GM18498 (cell line): ENCODE measurements at regions not wholly inside any gene's neighbourhood (a gene's known extent, or its start where the extent isn't known, plus 50 kb on each side); places are given as distances from the start of the nearest gene placed in this dataset.
"Not testable (repeated sequence)": the region's sequence is repeated elsewhere in the genome, so short reads cannot be mapped to it uniquely, and the experiment has no call there.

Experiments used
- ATAC-seq: cut with Tn5 transposase; IDR thresholded peaks from one replicate; pipeline ENCODE4 v1.9.1; 2021; ENCODE audit warnings: mild to moderate bottlenecking, moderate library complexity; ENCODE audit not compliant: unreplicated experiment

DNA sequence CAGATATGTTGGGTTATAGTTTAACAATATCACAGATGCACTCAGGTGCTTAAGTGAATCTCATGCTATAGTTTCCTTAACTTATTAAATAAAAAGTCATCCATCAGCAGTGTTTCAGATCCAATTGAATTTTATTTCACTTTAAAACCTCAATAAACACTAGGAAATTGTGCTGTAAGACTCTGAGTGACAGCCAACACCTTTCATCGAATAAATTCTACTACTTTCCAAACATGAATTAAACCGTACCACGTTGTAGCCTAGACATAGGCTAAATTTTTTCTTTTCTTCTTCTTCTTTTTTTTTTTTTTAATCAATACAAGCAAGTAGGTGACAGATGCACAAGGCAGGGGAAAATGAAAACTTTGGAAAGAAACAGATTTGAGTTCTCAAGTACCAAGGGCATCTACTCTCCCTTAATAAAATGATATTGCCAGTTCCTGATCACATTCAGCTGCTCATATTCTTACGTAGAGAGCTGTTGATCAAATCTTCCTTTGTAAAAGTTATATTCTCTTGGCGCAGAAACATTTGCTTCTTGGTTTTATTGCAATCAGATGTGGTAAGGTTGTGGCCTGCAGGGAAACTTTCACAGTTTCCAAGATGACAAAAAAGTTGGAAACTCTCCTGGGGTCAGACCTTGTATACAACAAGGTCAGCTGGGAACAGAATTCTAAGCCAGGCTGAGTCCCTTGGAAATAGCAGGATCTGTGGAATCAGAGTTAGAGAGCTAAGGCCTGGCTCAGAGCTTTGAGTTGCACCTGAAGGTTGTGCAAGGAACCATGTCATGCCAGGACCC lies 147.7 kb downstream of the CD47 start:
- ATAC-seq: no peak

DNA sequence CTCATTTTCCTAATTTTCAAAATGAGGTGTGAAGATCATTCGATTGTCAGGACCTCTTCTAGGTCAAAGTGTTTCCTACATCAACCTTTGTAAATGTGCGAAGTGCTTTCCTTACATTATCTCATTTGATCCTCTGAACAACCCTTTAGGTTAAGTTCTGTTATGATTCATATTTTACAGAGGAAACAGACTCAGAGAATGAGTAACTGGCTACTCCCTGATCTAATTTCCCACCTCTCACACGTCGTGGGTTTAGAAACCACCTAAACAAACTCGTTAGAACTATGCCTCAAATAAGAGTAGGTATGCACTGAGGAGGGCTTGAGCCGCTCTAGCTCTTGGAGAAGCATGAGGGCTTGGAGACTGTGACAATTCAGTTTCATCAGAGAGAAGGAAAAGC lies 148.6 kb downstream of the CD47 start:
- ATAC-seq: no peak

DNA sequence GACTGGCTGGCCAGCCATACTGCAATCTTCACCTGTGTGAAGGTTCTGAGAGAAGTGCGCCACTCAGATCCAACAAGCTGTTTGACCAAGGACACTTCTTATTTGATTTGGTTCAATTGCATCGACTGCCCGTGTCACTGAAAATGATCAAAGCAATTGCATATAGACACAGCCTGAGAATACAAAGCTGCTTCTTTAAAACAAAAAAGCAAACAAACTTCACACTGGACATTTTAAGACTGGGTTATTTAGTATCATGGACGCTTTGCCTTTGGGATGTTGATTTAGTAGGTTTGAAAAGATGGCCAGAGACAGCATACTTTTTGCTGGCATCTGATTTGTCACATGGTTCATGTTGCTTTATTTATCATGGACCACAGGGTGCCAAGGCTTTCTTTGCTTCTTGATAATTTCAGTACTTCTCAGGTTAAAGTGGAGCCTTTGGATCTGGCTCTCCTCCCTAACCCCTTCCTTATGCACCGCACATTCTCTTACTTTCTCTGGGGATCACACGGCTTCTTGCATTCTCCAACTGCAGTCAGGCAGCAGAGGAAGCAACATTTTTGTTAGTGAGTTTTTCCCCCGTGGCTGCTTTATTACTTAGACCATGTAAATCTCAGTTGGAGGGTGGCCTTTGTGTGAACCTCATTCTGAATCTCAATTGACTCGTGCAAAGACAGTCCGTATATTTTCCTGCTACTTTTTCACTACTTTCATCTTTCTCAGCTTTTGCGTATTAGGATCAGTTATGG lies 151.0 kb downstream of the CD47 start:
- no peak for ATAC-seq

DNA sequence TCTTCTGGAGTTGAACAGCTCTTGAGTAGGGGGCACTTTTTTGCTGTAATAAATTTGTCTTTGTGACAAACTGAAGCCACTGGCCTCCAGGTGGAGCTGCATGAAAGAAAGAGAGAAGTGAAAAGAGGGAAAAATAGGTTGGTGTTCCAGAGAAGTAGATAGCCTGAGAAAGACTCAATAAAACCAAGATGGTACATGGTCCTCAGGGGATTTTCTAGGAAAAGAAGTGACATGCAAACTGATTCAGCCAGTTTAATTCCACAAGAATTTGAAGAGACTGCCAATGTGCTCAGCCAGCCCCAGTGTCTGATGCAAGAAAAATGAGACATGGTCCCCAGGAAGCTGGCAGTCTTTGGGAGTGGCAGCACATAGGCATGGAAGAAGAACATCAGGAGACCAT lies 152.7 kb downstream of the CD47 start:
- ATAC-seq: no peak

DNA sequence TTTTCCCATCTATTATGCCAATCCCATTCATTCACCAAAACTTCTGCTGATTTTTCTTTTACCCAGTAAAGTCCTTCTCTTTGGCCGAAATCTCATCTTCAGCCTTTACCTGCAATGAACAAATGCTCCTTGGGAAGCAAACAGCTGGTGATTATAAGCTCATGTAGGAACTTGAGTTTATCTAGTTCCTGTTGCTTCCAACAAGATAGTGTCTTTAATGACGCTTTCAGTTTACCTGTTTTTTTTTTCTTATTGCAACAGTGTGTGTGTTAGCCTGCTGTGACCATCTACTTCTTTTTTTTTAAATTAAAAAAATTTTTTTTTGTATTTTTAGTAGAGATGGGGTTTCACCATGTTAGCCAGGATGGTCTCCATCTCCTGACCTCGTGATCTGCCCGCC lies 156.0 kb downstream of the CD47 start:
- no peak for ATAC-seq

DNA sequence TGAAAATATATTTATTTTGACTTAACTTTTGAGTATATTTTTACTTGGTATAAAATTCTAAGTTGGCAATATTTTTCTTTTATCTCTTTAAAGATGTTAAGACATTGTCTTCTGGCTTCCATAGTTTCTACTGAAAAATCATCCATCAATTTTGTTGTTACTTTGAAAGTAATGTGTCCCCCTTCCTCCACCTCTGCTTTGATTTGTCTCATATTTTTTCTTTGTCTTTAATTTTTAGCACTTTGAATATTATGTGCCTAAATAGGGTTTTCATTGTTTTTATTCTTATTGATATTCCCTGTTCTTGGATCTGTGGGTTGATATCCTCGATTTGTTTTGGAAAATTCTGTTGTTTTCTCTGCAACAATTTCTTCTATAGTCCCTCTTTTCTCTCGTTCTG lies 157.4 kb downstream of the CD47 start:
- no peak for ATAC-seq

DNA sequence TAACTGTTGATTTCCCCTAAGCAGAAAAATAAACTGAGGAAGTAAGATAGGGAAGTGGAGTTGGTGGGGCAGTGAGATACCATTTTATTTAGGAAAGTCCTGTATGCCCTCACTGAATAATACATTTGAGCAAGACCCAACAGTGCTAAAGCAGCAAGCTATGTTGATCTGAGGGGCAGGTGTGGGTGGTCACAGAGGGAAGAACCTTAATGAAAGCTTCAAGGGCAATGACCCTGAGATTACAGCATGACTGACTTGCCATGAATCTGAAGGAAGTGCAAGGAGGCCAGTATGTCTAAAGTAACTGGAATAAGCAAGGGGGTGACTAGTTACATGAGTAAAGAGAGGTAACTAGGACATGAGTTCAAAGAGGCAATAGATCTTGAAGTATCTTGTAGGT lies 159.5 kb downstream of the CD47 start:
- no peak for ATAC-seq

DNA sequence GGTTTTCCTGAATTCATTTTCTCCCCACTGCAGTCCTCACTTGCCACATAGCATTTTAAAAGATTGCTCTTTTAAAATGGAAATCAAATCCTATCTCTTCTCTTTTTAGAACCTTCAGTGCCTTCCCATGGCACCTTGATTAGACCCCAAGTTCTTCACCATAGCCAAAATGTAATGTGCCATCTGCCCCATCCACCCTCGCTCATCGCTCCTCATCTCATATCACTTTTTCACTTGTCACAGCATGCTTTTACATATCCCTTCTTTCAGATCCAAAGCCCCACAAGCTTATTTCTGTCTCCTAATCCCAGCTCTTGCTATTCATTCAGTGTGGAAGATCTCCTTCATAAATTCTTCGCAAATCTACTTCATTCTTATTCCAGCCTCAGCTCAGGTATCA lies 161.7 kb downstream of the CD47 start:
- no peak for ATAC-seq

DNA sequence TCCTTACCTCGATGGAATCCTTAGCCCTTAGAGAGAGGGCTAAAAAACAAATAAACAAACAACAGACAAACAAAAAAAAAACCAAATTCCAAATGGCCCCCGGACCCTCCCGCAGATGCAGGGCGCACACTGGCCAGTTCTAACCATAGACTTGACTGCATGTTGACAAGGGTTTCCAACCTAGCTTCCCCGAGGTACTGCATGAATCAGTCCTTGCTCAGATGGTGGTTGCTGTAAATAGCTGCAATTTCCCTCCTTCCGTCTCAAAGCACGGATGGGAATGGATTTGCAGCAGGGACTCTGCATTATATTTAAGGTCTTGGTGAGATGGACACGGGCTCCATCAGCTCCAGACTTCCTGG lies 162.8 kb downstream of the CD47 start:
- peak; percentile 15 for ATAC-seq

DNA sequence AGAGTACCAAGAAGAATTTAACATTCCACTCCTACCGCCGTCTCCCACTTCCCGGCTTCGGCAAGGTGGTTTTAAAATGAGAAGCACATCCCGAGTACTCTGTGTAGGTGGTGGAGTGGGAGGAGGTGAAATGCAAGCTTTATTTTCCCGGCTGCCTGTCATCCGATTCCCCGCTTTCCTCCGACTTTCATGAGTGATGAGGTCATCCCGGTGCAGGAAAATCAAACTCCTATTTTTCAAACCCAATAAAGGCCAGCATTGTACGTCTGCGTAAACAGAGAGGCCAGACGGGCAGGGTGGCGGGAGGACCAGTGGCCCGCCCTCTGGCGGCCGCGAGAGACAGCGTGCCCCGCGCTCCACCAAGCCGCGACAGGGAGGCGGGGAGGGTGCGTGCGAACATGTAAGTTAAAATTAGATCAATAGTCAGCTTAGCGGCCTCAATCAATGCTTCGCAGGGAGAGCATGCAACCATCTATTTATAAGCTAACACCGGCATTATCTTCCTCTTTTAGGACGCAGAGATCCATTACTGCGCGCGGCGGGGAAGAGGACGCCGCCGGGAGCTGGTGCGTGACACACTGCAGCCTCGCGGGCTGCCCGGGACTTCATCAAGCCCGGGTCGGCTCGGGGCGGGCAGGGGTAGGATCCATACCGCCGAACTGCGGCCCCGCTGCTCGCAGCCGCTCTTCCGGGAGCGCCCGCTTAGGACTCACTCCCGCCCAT lies 163.3 kb downstream of the CD47 start:
- peak; percentile 97 for ATAC-seq

DNA sequence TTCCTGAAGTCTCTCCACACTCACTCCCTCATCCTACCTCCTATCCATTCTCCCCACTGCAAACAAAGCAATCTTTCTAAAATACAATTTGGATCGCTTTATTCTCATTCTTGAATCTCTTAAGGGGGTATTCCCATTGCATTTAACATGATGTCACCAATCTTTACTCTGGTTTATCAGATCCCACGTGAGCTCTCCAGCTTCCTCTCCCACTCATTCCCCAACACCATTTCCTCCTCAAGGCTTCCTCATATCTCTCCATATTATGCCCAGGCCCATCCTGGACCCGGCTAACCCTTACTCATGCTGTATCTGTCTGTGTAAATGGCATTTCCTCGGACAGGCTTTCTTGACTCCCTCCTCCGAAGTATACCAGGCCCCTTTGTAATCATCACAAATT lies 165.0 kb downstream of the CD47 start:
- ATAC-seq: no peak

DNA sequence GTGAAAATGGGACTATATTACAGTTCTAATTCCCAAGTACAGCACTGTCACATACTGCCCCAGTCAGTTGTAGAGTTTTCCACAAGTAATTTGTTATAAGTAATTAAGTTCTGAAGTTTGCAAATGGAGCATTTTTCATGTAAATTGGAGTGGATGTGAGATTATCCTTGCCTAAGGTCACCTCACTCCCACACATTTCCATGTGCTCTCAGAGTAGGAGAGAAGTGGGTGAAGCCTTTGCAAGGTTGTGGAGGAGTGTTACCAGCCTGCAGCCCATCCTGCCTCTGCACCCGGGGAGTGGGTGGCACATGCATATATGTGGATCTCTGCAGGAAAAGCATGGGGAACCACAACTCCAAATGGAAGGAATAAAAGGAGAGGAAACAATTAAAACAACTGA lies 169.8 kb downstream of the CD47 start:
- no peak for ATAC-seq

DNA sequence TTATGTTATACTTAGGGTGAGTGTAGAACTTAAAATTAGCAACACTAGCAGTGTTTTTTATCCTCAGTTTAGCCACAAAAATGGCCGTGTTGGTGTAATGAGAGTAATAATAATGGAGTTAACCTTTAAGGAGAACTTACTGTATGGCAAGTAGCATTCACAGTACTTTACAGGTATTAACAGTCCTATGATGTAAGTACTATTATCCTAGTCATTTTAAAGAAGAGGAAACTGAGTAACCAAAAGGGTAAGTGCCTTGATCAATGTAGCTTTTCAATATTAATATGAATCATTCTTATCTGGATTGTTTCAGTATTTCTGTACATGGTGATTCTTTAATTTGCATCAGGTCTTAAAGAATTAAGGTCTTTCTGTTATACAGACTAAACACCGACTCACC lies 170.3 kb downstream of the CD47 start:
- ATAC-seq: no peak

DNA sequence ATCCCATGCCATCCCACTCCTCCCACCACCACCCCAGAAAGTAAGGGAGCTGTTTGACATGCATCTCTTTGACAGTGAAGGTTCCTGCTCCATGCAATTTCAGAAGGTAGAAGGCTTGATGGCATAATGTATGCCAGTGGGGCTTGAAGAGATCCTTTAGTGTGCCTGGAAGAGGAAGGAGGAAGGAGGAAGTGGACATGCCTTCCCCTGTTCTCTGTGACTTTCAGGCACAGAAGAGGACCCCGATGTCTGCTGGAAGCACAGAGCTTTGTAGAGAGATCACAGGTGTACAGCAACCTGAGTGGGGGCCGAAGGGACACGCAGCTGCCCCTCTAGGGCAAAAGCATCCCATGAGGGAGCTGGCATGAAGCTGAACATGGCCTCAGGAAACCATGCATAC lies 171.6 kb downstream of the CD47 start:
- no peak for ATAC-seq

DNA sequence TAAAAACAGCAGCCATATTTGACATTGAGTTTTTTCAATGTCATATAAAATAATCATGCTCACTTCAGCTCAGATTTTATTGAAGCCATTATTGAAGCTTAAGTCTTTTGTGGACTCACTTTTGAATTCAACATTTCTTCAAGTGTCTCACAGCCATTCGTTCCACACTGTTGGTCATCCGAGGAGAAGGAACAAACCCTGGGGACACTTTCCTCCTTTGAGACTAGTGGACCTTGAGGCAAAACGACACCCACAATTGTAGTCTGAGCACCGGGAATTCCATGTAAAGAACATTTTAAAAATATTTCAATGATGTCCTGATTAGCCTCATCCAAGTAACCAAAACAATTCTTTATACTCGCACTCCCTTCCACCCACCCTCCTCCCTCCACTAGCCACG lies 174.7 kb downstream of the CD47 start:
- ATAC-seq: no peak

DNA sequence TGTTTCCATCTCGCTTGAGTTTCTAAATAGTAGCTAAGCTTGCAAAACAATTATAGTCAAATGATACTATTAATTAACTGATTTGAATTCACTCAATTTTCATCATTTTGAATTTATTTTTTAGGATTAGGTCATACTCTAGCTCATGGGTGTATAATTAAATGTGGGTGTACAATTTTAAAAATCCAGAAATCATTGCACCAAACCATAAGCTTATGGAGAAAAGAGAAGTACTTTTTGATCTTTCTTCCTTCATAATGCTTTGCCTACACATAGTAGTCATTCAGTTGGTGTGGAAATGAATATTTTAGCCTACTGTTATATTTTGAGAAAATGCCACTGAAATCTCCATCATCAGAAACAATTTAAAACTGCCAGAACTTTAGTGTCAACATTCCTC lies 175.1 kb downstream of the CD47 start:
- ATAC-seq: no peak

DNA sequence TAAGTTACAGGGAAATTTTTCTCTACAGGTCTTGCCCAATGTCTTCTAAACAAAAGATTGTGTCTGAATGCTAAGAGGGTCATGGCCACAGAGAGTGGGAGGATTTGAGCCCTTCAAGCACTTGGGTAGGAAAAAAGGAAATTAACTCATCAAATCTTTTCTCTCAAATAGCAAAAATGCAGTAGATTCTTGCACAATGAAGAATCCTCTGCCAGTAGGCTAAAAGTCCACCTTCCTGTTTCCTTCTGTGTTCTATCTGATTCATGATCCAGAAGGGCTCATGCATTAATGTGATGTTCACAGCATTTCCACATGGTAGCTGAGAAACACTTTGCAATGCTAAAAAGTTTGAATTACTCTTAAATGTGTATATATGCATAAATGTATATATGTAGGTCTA lies 177.1 kb downstream of the CD47 start:
- no peak for ATAC-seq

DNA sequence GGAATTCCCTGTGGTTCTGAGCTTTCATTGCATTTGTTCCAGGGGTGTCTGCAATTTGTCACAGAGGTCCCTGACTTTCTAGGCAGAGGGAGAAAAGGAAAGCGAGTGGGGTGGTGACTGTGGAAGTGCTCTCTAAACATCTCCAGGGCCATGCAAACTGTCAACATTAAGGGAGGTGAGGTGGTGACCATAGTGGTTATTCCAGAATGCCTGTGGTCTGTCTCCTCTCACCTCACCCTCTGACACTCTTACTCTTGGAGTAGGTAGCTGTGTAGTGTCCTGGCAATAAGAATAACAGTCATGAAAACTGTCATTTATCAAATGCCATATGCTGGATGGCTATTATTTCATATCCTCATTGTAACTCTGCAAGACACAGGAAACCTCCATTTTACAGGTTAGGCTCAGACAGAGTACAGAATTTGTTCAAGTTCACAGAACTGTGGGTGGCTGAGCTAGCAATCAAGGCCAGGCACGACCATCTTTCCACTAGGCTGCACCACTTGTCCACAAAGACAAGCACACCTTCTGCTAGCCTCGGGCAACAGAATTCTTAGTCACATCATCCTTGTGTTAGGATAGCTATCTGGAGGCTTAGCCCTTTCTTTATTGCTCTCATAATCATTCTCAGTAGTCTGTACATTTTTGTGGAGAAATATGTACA lies 179.4 kb downstream of the CD47 start:
- no peak for ATAC-seq

DNA sequence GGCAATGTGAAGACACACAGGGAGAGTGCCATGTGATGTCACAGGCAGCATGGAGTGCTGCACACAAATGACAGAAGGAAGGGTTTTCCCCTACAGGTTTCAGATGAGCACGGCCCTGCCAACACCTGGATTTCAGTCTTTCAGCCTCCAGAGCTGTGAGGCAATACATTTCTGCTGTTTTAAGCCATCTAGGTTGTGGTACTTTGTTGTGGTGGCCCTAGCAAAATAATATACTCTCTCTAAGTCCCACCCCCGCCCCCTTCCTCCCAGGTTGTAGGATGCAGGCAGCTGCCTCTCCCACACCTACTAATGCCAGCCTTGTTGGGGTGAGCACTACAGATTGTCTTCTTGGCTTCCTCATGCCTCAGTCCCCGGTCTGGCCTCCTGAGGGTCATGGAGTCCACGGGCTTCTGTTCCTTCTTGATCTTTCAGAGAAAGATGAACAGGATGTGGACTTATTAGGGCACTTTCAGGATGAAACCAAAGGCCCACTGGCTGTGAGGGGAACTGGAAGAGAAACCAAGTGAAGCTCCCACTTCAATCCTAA lies 180.0 kb downstream of the CD47 start:
- ATAC-seq: peak; percentile 95

DNA sequence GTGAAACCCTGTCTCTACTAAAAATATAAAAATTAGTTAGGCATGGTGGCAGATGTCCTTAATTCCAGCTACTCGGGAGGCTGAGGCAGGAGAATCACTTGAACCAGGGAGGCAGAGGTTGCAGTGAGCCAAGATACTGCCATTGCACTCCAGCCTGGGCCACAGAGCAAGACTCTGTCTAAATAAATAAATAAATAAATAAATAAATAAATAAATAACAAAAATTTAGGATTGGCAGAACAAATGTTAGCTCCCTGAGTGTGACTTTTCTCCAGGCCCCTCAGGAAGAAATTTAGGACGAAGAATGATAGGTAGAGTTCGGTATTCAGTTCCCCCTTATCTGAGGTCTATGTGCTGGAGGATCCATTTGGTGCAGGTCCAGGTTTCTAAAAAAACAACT lies 181.2 kb downstream of the CD47 start:
- ATAC-seq: not testable (repeated sequence)

DNA sequence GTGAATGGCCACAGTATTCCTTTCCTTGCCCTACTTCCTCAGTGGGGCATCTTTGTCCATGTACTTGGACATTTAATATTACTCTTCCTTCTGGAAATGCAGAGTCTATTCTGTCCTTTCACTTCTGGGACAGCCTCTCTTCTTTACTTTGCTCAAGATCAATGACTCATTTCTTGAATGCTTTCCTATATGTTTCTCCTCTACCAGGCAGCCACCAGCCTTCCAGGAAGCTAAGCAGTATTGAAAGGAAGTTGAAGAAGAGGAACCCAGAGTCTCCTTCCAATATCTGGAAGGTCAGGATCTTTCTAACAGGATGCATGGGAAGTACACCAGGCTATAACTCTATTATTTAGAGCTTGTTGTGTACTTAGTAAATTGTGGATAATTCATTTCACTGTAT lies 182.8 kb downstream of the CD47 start:
- ATAC-seq: no peak
